ENCODE measurements at regions not wholly inside any gene's neighbourhood (a gene's known extent, or its start where the extent isn't known, plus 50 kb on each side); places are given as distances from the start of the nearest gene placed in this dataset.

- DNase-seq (ENCODE audit: low spot score in 2 of 2) = no peak
- no peak for TF ChIP-seq POLR2A (IDR thresholded peaks at IDR 0.05)
- TF ChIP-seq CTCF (IDR thresholded peaks at IDR 0.05) = no peak
- H3K4me3 ChIP-seq (ENCODE audit: low read depth, poor library complexity, severe bottlenecking) = no peak overlapping the region
- WGBS, 2 donors = 75 to 85% methylated on average over 2 of the region's 2 CpGs
- intact Hi-C loops (cut with DNase I; ENCODE audit: low total_unique reads) = no loop called here
Measured at GRCh38 chr15:37219211-37219701, 118.9 kb upstream of the MEIS2 start.

DNA sequence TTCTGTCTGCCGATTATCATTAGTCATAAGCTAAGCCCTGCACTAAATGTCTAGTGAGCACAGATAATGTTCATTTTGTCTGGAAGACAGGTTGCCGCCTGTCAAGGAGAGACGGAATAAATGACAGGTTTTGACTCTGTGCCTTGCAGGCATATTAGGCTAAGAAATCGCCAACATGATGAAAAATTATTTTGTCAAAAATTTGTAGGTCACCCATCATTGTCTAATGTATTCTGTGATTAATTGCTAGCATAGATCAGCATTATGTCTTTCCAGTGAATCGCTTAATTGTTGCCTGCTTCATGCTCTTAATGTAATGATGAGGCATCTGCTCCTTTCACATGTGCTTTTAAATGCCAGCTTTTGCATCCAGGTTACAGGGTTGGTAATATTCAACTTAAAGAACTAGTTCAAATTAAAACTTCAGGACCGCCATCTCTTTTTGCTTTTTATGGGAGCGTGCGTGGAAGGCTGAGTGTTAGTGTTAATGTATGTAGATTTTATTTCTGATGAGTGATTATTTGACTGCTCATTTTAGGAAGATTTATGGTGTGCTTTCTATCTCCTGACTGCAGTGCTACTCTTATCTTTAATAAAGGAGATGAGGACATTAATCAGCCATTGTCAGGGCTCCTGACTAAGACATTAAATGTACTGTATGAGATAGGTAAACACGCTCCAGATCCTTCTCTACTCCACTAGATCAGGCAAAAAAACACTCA, 120.8 kb upstream of the MEIS2 start:
- no peak for TF ChIP-seq CTCF (IDR thresholded peaks at IDR 0.05)
- no peak for TF ChIP-seq POLR2A (IDR thresholded peaks at IDR 0.05)
- intact Hi-C loops (cut with DNase I; ENCODE audit: low total_unique reads) = no loop called here
- H3K4me3 ChIP-seq (ENCODE audit: low read depth, poor library complexity, severe bottlenecking) = no peak overlapping the region
- no peak for DNase-seq (ENCODE audit: low spot score in 2 of 2)
- WGBS, 2 donors = 48 to 52% methylated on average over 9 of the region's 9 CpGs

DNA sequence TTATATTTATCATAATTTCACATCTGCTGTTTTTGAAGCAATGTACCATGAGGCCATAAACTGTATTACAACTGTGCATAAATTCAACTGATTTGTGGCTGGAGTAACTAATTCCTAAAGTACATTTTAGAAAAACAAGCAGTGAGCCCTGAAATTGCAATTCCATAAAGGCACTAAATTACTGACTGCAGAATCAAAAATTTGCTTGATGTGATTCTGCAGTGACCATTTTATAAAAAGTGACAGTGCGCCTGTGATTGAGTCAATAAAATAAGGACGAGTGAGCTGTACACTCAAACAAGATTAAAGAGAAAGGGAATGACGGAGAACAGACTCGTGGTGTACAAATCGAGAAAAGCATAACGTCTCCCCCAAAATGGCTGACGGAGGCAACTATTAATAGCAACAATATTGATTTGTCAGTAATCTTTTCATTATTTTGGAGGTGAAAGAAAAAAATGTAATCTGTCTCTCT, 121.4 kb upstream of the MEIS2 start:
- TF ChIP-seq POLR2A (IDR thresholded peaks at IDR 0.05) (no peak), CTCF (IDR thresholded peaks at IDR 0.05) (no peak)

GRCh38 chr15:37223089-37223488, 122.7 kb upstream of the MEIS2 start:
- WGBS, 2 donors = 76 to 80% methylated on average over 1 of the region's 1 CpG
- intact Hi-C loops (cut with DNase I; ENCODE audit: low total_unique reads) = no loop called here
- TF ChIP-seq POLR2A (IDR thresholded peaks at IDR 0.05) = no peak
- no peak for TF ChIP-seq CTCF (IDR thresholded peaks at IDR 0.05)
- no peak overlapping the region for H3K4me3 ChIP-seq (ENCODE audit: low read depth, poor library complexity, severe bottlenecking)
- DNase-seq (ENCODE audit: low spot score in 2 of 2) = no peak

More for the DNA sequence above, 121.4 kb upstream of the MEIS2 start:
- intact Hi-C loops (cut with DNase I; ENCODE audit: low total_unique reads) = no loop called here
- DNase-seq (ENCODE audit: low spot score in 2 of 2) = no peak
- no peak overlapping the region for H3K4me3 ChIP-seq (ENCODE audit: low read depth, poor library complexity, severe bottlenecking)
- 82 to 87% methylated on average over 7 of the region's 7 CpGs for WGBS, 2 donors

DNA sequence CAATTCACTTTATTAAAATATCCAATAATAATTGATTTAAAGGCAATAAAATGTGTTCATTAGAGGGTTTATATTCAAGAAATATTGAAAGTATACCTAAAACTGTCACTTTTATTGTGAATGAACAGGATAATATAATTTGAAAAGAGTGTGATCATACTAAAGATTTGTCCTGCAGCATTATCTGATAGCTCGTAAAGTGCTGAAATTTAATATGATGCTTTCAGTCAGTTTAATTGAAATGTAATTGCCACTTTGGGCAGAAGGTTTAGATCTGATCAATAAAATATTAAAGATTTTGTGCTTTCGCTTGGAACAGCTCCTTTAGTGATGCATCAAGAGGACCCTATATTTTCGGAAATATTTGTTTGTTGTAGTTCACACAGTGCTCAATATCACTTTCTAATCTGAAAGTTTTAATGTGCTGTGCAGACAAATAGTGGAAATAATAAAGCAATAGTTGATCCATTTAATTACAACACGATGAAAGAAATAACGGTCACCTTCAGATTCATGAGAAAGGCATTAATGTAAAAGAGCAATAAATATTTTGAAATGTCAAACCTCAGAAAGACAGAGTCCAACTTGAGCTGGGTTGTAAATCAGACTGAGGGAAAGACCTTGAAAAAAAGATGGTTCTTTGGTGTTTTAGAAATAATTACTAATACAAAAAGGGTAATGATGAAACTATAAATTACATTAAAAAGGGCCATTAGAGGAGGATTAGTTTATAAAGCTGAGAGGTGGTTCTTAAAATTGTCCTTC, 129.7 kb upstream of the MEIS2 start:
- TF ChIP-seq CTCF (IDR thresholded peaks at IDR 0.05) (no peak), POLR2A (IDR thresholded peaks at IDR 0.05) (no peak)
- H3K4me3 ChIP-seq (ENCODE audit: low read depth, poor library complexity, severe bottlenecking) = no peak overlapping the region
- DNase-seq (ENCODE audit: low spot score in 2 of 2) = no peak
- 78 to 82% methylated on average over 5 of the region's 5 CpGs for WGBS, 2 donors
- intact Hi-C loops (cut with DNase I; ENCODE audit: low total_unique reads) = no loop called here

Measured in lower leg skin (tissue), 4 donors.